Transverse colon (tissue), 4 donors: ENCODE measurements at regions not wholly inside any gene's neighbourhood (a gene's known extent, or its start where the extent isn't known, plus 50 kb on each side); places are given as distances from the start of the nearest gene placed in this dataset.

Experiments used
- DNase-seq: peaks from one replicate; pipeline ENCODE4 v3.0.0-alpha.2; 2019
- H3K27ac ChIP-seq, 4 donors: fragments of 200-600 bp; sonication (generic); 2 replicates each; pipeline ENCODE4 v1.5.1; 2016 to 2018; ENCODE audit warnings: inconsistent platforms in 4 of 4
- H3K27me3 ChIP-seq: fragments of 200-600 bp; sonication (generic); 2 replicates; pipeline ENCODE4 v1.5.1; 2017; ENCODE audit warnings: inconsistent platforms
- H3K36me3 ChIP-seq, 4 donors: fragments of 200-600 bp; sonication (generic); 2 replicates each; pipeline ENCODE4 v1.5.1; 2017 to 2019; ENCODE audit warnings: inconsistent platforms in 4 of 4
- H3K4me1 ChIP-seq, 4 donors: fragments of 200-600 bp; sonication (generic); 2 replicates each; pipeline ENCODE4 v1.5.1; 2017 to 2020; ENCODE audit warnings: inconsistent platforms in 4 of 4
- H3K4me3 ChIP-seq, 4 donors: fragments of 200-600 bp; sonication (generic); 1 replicate in 1 of 4; 2 replicates in 3 of 4; pipeline versions ENCODE4 v1.5.1 to v1.6.1; 2017 to 2019; ENCODE audit warnings: inconsistent platforms in 4 of 4
- H3K9me3 ChIP-seq, 2 donors: fragments of 200-600 bp; sonication (generic); 2 replicates each; pipeline ENCODE4 v1.5.1; 2017 to 2019; ENCODE audit warnings: inconsistent platforms in 2 of 2
- EP300 ChIP-seq: sonication (generic); formaldehyde crosslinking; IDR thresholded peaks from one replicate; pipeline ENCODE4 v1.6.1; 2017; ENCODE audit warnings: antibody characterized with exemption, low read depth
- POLR2A ChIP-seq: fragments of 450-650 bp; IDR thresholded peaks from one replicate; pipeline ENCODE4 v1.6.1; 2016; ENCODE audit warnings: antibody characterized with exemption, mild to moderate bottlenecking, moderate library complexity
- POLR2AphosphoS5 ChIP-seq, 3 donors: sonication (generic); formaldehyde crosslinking; IDR thresholded peaks; one replicate each; pipeline ENCODE4 v1.6.1; 2016; ENCODE audit warnings: antibody characterized with exemption in 3 of 3
- WGBS, 2 donors: methylation state at CpG; one replicate each; pipeline ENCODE4 v1.1.5; 2018; ENCODE audit warnings: low coverage in 1 of 2; 5-methylcytosine and 5-hydroxymethylcytosine counted together
- in situ Hi-C, 4 donors: fragments of 200-750 bp; cut with MboI; loops; one replicate each; pipeline versions ENCODE4 v1.15.0 to v1.15.1; 2017; ENCODE audit warnings: low sequenced_read_pairs in 3 of 4, low pct_ligation_motif_present in 1 of 4, low pct_unique_long_range_greater_than_20kb in 1 of 4
- intact Hi-C: fragments of 100-400 bp; cut with DNase I; formaldehyde crosslinking; loops from one replicate; pipeline ENCODE4 v1.15.1; 2023; ENCODE audit warnings: low total_unique reads
- TF ChIP-seq, protein P1 (sequence below), 5 experiments: fragments of 200-600 bp in 3 of 5; fragments of 450-650 bp in 2 of 5; sonication (generic) in 3 of 5; IDR thresholded peaks; 1 replicate in 2 of 5; 2 replicates in 3 of 5; pipeline ENCODE4 v1.5.1; 2016 to 2017; ENCODE audit warnings: antibody characterized with exemption in 5 of 5, inconsistent platforms in 3 of 5, mild to moderate bottlenecking in 2 of 5, moderate library complexity in 1 of 5

DNA sequence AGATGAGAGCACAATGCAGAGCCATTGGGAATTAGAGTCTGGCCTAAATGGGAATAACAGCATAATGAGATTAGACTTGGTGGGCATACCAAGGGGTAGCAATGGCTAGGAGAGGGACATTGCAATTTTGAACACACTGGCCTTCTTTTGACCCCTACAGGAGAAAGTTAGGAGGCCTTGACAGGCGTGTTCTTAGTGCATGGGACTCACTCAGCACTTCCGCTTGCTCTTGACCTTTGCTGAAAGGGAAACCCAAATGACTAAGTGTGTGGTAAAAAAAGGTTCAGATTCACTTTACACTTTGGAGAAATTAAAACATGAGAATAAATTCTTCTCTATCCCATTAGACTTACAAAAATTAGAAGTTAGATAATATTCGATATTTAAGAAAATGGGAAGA lies 317.4 kb downstream of the DIPK2A start:
- WGBS, 2 donors, result 83 to 86% methylated on average over 3 of the region's 3 CpGs
- no peaks in the 10 kb centered on the region for H3K36me3 ChIP-seq

DNA sequence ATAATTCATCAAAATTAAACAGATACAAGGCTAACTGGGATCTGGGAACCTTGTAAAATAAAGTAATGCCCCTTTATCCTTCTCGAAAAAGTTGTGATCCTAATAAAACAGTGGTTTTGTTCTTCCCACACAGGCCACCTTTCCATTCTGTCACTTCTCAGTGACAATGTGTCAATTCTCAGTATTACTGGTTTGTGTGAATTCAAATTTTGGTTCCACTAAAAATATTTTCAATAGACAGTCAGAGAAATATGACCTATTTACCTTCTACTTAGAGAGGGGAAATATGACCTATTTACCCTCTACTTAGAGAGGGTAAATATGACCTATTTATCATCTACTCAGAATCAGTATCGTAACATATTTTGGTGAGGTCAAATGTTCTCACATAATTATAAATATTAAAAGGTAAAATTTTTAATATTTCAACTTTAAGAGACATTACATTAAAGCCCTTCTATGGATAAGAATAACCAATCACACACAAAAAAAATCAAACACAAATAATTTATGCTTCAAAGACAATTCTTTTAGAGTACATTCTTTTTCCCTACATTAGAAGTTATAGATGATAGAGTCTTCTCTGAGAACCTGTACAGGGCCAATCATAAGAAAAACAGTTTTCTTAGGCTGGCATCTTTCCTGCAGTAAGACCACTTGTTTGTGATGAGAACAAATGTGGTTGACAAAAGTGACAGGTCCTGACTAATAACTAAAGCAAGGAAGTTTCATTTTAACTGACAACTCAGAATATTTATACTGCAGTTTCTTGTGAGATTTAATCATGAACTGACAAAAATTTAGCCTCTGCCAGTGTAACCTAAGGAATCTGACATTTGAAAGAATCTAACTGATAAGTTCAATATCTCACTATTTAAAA lies 323.3 kb downstream of the DIPK2A start:
- WGBS, 2 donors, result 65 to 74% methylated on average over 2 of the region's 2 CpGs
- DNase-seq, result no peak
- Histone ChIP-seq H3K27ac (no peak overlapping the region), H3K27me3 (no peaks in the 10 kb centered on the region), H3K4me1 (no peaks in the 10 kb centered on the region), H3K9me3 (no peaks in the 10 kb centered on the region), H3K36me3 (no peaks in the 10 kb centered on the region), H3K4me3 (no peak overlapping the region)
- TF ChIP-seq POLR2A (no peak), EP300 (no peak), POLR2AphosphoS5 (IDR thresholded peaks at IDR 0.05) (no peak)
- TF ChIP-seq, protein P1, sequence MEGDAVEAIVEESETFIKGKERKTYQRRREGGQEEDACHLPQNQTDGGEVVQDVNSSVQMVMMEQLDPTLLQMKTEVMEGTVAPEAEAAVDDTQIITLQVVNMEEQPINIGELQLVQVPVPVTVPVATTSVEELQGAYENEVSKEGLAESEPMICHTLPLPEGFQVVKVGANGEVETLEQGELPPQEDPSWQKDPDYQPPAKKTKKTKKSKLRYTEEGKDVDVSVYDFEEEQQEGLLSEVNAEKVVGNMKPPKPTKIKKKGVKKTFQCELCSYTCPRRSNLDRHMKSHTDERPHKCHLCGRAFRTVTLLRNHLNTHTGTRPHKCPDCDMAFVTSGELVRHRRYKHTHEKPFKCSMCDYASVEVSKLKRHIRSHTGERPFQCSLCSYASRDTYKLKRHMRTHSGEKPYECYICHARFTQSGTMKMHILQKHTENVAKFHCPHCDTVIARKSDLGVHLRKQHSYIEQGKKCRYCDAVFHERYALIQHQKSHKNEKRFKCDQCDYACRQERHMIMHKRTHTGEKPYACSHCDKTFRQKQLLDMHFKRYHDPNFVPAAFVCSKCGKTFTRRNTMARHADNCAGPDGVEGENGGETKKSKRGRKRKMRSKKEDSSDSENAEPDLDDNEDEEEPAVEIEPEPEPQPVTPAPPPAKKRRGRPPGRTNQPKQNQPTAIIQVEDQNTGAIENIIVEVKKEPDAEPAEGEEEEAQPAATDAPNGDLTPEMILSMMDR (IDR thresholded peaks at IDR 0.05), result no peak
- in situ Hi-C loops, result no loop called here
- intact Hi-C loops, result no loop called here

More for the DNA sequence above, 317.4 kb downstream of the DIPK2A start:
- no peak for DNase-seq
- Histone ChIP-seq H3K27me3 (no peaks in the 10 kb centered on the region), H3K9me3 (no peaks in the 10 kb centered on the region), H3K4me3 (no peak overlapping the region), H3K4me1 (no peaks in the 10 kb centered on the region), H3K27ac (no peak overlapping the region)
- intact Hi-C loops (no loop called here), in situ Hi-C loops (no loop called here)
- TF ChIP-seq EP300, result no peak
- TF ChIP-seq, protein P1 (IDR thresholded peaks at IDR 0.05), result no peak
- no peak for TF ChIP-seq POLR2AphosphoS5 (IDR thresholded peaks at IDR 0.05)
- no peak for TF ChIP-seq POLR2A

DNA sequence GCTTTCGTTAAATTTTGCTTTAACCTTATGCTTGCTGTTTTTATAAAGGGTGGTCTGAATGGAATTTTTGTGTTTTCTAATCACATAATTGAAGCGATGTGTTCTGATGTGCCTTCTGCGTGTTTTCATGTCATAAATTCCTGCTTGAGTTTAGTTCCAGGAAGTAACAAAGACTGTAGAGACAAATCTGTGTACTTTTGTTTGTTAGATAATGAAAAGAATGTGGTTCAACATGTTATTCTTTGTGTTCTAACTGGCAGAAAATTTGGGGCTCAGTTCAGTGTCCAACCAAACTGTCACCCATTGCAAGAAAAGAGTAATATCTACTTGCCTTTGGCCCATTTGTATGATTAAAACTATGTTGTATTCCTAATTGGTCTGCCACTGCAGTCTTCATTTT lies 324.0 kb downstream of the DIPK2A start:
- Histone ChIP-seq H3K4me3 (no peak overlapping the region), H3K9me3 (no peaks in the 10 kb centered on the region), H3K27me3 (no peaks in the 10 kb centered on the region), H3K4me1 (no peaks in the 10 kb centered on the region), H3K27ac (no peak overlapping the region), H3K36me3 (no peaks in the 10 kb centered on the region)
- TF ChIP-seq EP300 (no peak), POLR2A (no peak), POLR2AphosphoS5 (IDR thresholded peaks at IDR 0.05) (no peak)
- TF ChIP-seq, protein P1 (IDR thresholded peaks at IDR 0.05), result no peak
- in situ Hi-C loops, result no loop called here
- intact Hi-C loops, result no loop called here
- 35 to 45% methylated on average over 3 of the region's 3 CpGs for WGBS, 2 donors
- DNase-seq, result no peak

DNA sequence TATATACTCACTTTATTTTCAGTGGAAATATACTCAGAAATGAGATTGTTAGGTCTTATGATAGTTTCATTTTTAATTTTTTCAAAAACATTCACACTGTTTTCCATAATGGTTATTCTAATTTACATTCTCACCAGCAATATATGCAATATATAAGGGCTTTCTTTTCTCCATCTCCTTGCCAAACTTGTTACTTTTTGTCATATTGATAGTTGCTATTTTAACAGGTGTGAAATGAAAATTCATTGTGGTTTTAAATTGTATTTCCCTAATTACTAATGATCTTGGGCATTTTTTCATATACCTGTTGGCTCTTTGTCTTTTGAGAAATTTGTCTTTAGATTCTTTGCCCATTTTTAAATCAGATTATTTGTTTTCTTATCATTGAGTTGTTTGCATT lies 325.2 kb downstream of the DIPK2A start:
- Histone ChIP-seq H3K27me3 (no peaks in the 10 kb centered on the region), H3K9me3 (no peaks in the 10 kb centered on the region), H3K4me1 (no peaks in the 10 kb centered on the region), H3K36me3 (no peaks in the 10 kb centered on the region), H3K27ac (no peak overlapping the region), H3K4me3 (no peak overlapping the region)
- intact Hi-C loops, result no loop called here
- TF ChIP-seq, protein P1 (IDR thresholded peaks at IDR 0.05), result no peak
- no peak for TF ChIP-seq EP300
- TF ChIP-seq POLR2AphosphoS5 (IDR thresholded peaks at IDR 0.05), result no peak
- TF ChIP-seq POLR2A, result no peak
- DNase-seq, result no peak
- in situ Hi-C loops, result no loop called here
